Loucy (cell line): ENCODE measurements at regions not wholly inside any gene's neighbourhood (a gene's known extent, or its start where the extent isn't known, plus 50 kb on each side); places are given as distances from the start of the nearest gene placed in this dataset.

Source experiments
- H2AFZ ChIP-seq: fragments of 200-600 bp; sonication (generic); 2 replicates; pipeline ENCODE4 v1.6.0; 2016; ENCODE audit warnings: antibody characterized with exemption, mild to moderate bottlenecking, low read length, moderate library complexity
- H3F3A ChIP-seq: fragments of 200-600 bp; 2 replicates; pipeline ENCODE4 v1.6.0; 2016; ENCODE audit warnings: antibody characterized with exemption, low read depth, mild to moderate bottlenecking
- H3K27me3 ChIP-seq: fragments of 200-600 bp; sonication (generic); 2 replicates; pipeline ENCODE4 v1.6.1; 2014; ENCODE audit warnings: low read length, mild to moderate bottlenecking; ENCODE audit not compliant: insufficient read depth, poor library complexity, severe bottlenecking
- H3K36me3 ChIP-seq: fragments of 200-600 bp; sonication (generic); 2 replicates; pipeline ENCODE4 v1.6.1; 2016; ENCODE audit warnings: low read length; ENCODE audit not compliant: insufficient read depth
- H3K4me1 ChIP-seq: fragments of 200-600 bp; sonication (generic); 2 replicates; pipeline ENCODE4 v1.5.1; 2014; ENCODE audit warnings: low read length, mild to moderate bottlenecking; ENCODE audit not compliant: insufficient read depth, poor library complexity, severe bottlenecking
- H3K4me2 ChIP-seq: fragments of 200-600 bp; sonication (generic); 2 replicates; pipeline ENCODE4 v1.6.0; 2014; ENCODE audit warnings: antibody characterized with exemption, low read length, low read depth, mild to moderate bottlenecking; ENCODE audit not compliant: poor library complexity, severe bottlenecking
- H3K4me3 ChIP-seq: fragments of 200-600 bp; sonication (generic); 2 replicates; pipeline ENCODE4 v1.5.1; 2014; ENCODE audit warnings: low read length, mild to moderate bottlenecking, mixed read lengths; ENCODE audit not compliant: poor library complexity, severe bottlenecking
- H3K79me2 ChIP-seq: fragments of 200-600 bp; sonication (generic); 2 replicates; pipeline ENCODE4 v1.6.1; 2014; ENCODE audit warnings: low read length; ENCODE audit not compliant: insufficient read depth
- H3K9ac ChIP-seq: fragments of 200-600 bp; sonication (generic); 2 replicates; pipeline ENCODE4 v1.6.0; 2014; ENCODE audit warnings: mild to moderate bottlenecking, low read depth, low read length, moderate library complexity; ENCODE audit not compliant: poor library complexity, severe bottlenecking
- H3K9me2 ChIP-seq: fragments of 200-600 bp; sonication (generic); replicated peaks from 2 replicates; pipeline ENCODE4 v1.6.1; 2016; ENCODE audit warnings: low read depth, low read length, mixed read lengths
- H3K9me3 ChIP-seq: fragments of 200-600 bp; sonication (generic); 2 replicates; pipeline ENCODE4 v1.6.1; 2014; ENCODE audit warnings: mild to moderate bottlenecking, antibody characterized with exemption, low read length, low read depth; ENCODE audit not compliant: insufficient read depth
- H4K20me1 ChIP-seq: fragments of 200-600 bp; sonication (generic); 2 replicates; pipeline ENCODE4 v1.6.0; 2014; ENCODE audit warnings: antibody characterized with exemption, low read length, mild to moderate bottlenecking; ENCODE audit not compliant: insufficient read depth, poor library complexity, severe bottlenecking
- EZH2phosphoT487 ChIP-seq: fragments of 200-600 bp; IDR thresholded peaks from 2 replicates; pipeline ENCODE4 v1.6.1; 2018; ENCODE audit warnings: antibody characterized with exemption, mild to moderate bottlenecking, moderate library complexity, borderline replicate concordance
- TF ChIP-seq, protein P1 (sequence below): fragments of 200-600 bp; sonication (generic); conservative IDR thresholded peaks from 2 replicates; pipeline ENCODE4 v1.5.1; 2014; ENCODE audit warnings: mild to moderate bottlenecking, antibody characterized with exemption, low read length

DNA sequence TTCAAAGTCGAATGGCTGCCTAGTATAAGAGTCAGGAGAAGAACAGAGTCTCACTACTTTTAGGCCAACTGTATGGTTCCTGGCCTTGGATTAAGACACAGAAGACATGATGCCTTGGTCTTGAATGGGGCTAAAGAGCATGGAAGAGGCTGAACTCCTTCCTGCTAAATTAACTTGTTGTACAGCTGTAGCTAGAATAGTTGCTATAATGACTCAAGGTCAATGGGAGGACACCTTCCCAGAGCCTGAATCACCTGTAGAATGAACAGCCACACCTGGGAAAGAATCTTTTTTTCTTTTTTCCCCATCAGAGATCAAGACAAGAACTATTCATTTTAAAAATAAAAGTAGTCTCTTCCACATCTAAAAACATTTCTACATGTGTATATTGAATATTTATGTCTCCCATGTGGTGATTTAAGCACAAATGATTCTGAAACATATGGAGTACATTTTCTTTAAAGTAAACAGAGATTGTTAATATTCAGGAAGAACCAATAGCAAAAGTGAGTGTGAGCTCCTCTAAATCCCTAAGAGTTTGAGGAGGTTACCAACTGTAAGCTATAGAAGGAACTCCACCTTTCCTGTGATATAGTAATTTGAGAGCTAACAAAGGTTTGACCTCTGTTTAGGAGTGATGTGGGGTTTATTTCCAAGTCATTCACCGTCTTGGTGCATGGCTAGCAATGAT is 191.3 kb downstream of the TGFB2 start:
- no peaks in the 10 kb centered on the region for H3K36me3 ChIP-seq
- no peaks in the 10 kb centered on the region for H4K20me1 ChIP-seq
- no peak overlapping the region for H3K9ac ChIP-seq
- H3K4me1 ChIP-seq = no peaks in the 10 kb centered on the region
- no peaks in the 10 kb centered on the region for H3K9me3 ChIP-seq
- H3K9me2 ChIP-seq = no peaks in the 10 kb centered on the region
- H3K79me2 ChIP-seq = no peaks in the 10 kb centered on the region
- no peak overlapping the region for H2AFZ ChIP-seq
- H3K4me3 ChIP-seq = no peak overlapping the region
- H3K27me3 ChIP-seq = no peaks in the 10 kb centered on the region
- no peak for TF ChIP-seq EZH2phosphoT487
- TF ChIP-seq, protein P1, sequence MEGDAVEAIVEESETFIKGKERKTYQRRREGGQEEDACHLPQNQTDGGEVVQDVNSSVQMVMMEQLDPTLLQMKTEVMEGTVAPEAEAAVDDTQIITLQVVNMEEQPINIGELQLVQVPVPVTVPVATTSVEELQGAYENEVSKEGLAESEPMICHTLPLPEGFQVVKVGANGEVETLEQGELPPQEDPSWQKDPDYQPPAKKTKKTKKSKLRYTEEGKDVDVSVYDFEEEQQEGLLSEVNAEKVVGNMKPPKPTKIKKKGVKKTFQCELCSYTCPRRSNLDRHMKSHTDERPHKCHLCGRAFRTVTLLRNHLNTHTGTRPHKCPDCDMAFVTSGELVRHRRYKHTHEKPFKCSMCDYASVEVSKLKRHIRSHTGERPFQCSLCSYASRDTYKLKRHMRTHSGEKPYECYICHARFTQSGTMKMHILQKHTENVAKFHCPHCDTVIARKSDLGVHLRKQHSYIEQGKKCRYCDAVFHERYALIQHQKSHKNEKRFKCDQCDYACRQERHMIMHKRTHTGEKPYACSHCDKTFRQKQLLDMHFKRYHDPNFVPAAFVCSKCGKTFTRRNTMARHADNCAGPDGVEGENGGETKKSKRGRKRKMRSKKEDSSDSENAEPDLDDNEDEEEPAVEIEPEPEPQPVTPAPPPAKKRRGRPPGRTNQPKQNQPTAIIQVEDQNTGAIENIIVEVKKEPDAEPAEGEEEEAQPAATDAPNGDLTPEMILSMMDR = no peak
- H3F3A ChIP-seq = no peaks in the 10 kb centered on the region
- no peak overlapping the region for H3K4me2 ChIP-seq

DNA sequence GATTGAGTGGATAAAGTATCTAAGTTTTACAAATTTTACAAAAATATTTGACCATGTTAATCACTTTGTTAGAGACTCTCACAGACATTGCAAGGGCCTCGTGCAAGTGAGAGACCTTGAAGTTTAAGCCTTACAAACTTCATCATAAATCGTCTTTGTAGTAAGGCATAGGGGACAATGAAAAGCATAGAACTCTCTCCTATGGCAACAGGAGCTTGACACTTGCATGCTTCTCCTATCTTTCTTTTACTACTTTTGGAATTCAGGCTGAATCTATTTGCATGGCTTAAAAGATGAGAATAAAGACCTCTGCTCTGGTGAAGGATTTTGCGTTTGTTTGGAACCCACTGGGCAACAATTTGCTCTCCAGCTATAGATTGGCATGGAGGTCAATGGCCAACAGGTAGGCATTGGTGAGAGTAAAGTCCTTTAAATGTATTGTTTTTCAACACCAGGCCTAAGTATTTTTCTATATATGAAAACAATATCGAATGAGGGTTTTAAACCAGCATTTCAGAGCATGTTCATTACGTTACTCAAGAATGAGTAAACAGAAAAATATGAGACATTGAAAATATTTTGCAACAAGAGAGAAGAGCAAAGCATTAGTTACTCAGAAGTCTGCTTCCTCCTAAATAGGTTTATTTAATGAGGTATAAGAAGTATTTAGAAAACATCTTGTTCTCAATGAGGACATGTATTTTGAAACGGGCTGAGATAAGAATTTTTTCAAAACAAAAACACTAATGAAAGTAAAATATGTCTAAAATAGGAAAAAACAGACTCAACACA is 192.2 kb downstream of the TGFB2 start:
- TF ChIP-seq, protein P1 = no peak
- TF ChIP-seq EZH2phosphoT487 = no peak
- Histone ChIP-seq H3K9me3 (no peaks in the 10 kb centered on the region), H3K79me2 (no peaks in the 10 kb centered on the region), H3K4me2 (no peak overlapping the region), H4K20me1 (no peaks in the 10 kb centered on the region), H3K4me1 (no peaks in the 10 kb centered on the region), H3F3A (no peaks in the 10 kb centered on the region), H2AFZ (no peak overlapping the region), H3K27me3 (no peaks in the 10 kb centered on the region), H3K9me2 (no peaks in the 10 kb centered on the region), H3K4me3 (no peak overlapping the region), H3K36me3 (no peaks in the 10 kb centered on the region), H3K9ac (no peak overlapping the region)

DNA sequence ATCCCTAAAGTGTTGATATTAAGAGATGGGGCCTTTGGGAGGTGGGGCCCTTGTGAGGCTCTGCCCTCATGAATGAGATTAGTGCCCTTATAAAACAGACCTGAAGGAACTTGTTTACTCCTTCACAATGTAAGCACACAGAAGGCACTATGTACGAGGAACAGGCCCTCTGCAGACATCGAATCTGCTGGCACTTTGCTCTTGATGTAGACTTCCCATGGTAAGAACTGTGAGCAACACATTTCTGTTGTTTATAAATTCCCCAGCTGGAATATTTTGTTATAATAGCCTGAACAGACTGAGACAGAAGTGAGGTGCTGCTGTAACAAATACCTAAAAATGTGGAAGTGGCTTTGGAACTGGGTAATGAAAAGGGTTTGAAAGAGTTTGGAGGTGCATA is 193.2 kb downstream of the TGFB2 start:
- no peaks in the 10 kb centered on the region for H3K9me3 ChIP-seq
- no peak overlapping the region for H3K9ac ChIP-seq
- no peaks in the 10 kb centered on the region for H4K20me1 ChIP-seq
- H3K4me1 ChIP-seq = no peaks in the 10 kb centered on the region
- no peak overlapping the region for H3K4me3 ChIP-seq
- H3F3A ChIP-seq = no peaks in the 10 kb centered on the region
- H3K27me3 ChIP-seq = no peaks in the 10 kb centered on the region
- no peak for TF ChIP-seq EZH2phosphoT487
- TF ChIP-seq, protein P1 = no peak
- H3K4me2 ChIP-seq = no peak overlapping the region
- no peaks in the 10 kb centered on the region for H3K36me3 ChIP-seq
- no peak overlapping the region for H2AFZ ChIP-seq
- H3K9me2 ChIP-seq = no peaks in the 10 kb centered on the region
- no peaks in the 10 kb centered on the region for H3K79me2 ChIP-seq
